ENCODE measurements at regions not wholly inside any gene's neighbourhood (a gene's known extent, or its start where the extent isn't known, plus 50 kb on each side); places are given as distances from the start of the nearest gene placed in this dataset.

DNA sequence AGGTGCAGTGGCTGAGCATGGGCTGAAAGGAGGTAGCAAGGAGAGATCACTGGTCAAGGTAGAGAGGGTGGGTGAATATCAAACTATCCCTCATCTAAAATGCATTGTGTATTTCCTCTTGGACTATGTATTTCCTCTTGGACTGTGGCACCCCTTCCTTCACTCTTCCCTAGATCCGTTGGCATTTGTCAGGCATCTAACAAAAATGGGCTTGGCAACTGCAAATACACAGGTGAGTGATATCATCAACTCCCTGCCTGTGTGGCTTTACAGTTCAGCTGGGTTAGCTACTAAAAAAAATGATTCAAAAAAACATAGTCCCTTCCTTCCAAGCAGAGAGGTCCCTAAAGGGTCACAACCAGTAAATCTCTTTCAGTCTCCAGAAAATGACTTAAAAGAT is 142.8 kb upstream of the FUT8 start:
- TF ChIP-seq POLR2A (IDR thresholded peaks at IDR 0.05) (no peak), CTCF (IDR thresholded peaks at IDR 0.05) (no peak)
- no peak overlapping the region for H3K4me3 ChIP-seq (ENCODE audit: low read depth, poor library complexity, severe bottlenecking)
- no peak for DNase-seq (ENCODE audit: low spot score in 2 of 2)
- WGBS, 2 donors: 63 to 65% methylated on average over 1 of the region's 1 CpG
- intact Hi-C loops (cut with DNase I; ENCODE audit: low total_unique reads): no loop called here

GRCh38 chr14:65277027-65277426 is 135.5 kb upstream of the FUT8 start:
- H3K4me3 ChIP-seq (ENCODE audit: low read depth, poor library complexity, severe bottlenecking): no peak overlapping the region
- intact Hi-C loops (cut with DNase I; ENCODE audit: low total_unique reads): no loop called here
- 62 to 67% methylated on average over 4 of the region's 4 CpGs for WGBS, 2 donors
- no peak for DNase-seq (ENCODE audit: low spot score in 2 of 2)
- no peak for TF ChIP-seq CTCF (IDR thresholded peaks at IDR 0.05)
- no peak for TF ChIP-seq POLR2A (IDR thresholded peaks at IDR 0.05)

GRCh38 chr14:65277580-65278270 is 134.8 kb upstream of the FUT8 start:
- intact Hi-C loops (cut with DNase I; ENCODE audit: low total_unique reads): no loop called here
- no peak for DNase-seq (ENCODE audit: low spot score in 2 of 2)
- 76 to 85% methylated on average over 6 of the region's 6 CpGs for WGBS, 2 donors
- no peak overlapping the region for H3K4me3 ChIP-seq (ENCODE audit: low read depth, poor library complexity, severe bottlenecking)
- TF ChIP-seq CTCF (IDR thresholded peaks at IDR 0.05) (no peak), POLR2A (IDR thresholded peaks at IDR 0.05) (no peak)

- DNase-seq (ENCODE audit: low spot score in 2 of 2): no peak
- TF ChIP-seq CTCF (IDR thresholded peaks at IDR 0.05) (no peak), POLR2A (IDR thresholded peaks at IDR 0.05) (no peak)
- intact Hi-C loops (cut with DNase I; ENCODE audit: low total_unique reads): no loop called here
- 92 to 94% methylated on average over 4 of the region's 4 CpGs for WGBS, 2 donors
- H3K4me3 ChIP-seq (ENCODE audit: low read depth, poor library complexity, severe bottlenecking): no peak overlapping the region
Measured at GRCh38 chr14:65278589-65278988, 133.9 kb upstream of the FUT8 start.

DNA sequence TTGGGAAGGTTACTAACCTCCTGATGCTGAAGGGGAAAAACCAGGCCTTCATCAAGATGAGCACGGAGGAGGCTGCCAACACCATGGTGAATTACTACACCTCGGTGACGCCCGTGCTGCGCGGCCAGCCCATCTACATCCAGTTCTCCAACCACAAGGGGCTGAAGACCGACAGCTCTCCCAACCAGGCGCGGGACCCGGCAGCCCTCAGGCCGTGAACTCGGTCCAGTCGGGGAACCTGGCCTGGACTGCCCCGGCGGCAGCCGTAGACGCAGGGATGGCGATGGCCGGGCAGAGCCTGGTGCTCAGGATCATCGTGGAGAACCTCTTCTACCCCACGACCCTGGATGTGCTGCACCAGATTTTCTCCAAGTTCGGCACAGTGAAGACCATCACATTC is 133.0 kb upstream of the FUT8 start:
- TF ChIP-seq POLR2A (IDR thresholded peaks at IDR 0.05) (no peak), CTCF (IDR thresholded peaks at IDR 0.05) (no peak)
- intact Hi-C loops (cut with DNase I; ENCODE audit: low total_unique reads): no loop called here
- 96 to 98% methylated on average over 21 to 22 of the region's 22 CpGs for WGBS, 2 donors
- DNase-seq (ENCODE audit: low spot score in 2 of 2): no peak
- no peak overlapping the region for H3K4me3 ChIP-seq (ENCODE audit: low read depth, poor library complexity, severe bottlenecking)

DNA sequence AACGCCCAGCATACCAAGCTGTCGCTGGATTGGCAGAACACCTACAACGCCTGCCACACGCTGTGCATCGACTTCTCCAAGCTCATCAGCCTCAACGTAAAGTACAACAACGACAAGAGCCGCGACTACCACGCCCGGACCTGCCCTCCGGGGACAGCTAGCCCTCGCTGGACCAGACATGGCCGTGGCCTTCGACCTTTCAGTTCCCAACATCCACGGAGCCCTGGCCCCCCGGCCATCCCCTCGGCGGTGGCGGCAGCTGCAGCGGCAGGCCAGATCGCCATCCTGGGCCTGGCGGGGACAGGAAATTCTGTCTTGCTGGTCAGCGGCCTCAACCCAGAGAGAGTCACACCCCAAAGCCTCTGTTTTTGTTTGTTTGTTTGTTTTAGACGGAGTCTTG is 132.6 kb upstream of the FUT8 start:
- no peak for DNase-seq (ENCODE audit: low spot score in 2 of 2)
- TF ChIP-seq CTCF (IDR thresholded peaks at IDR 0.05): no peak
- TF ChIP-seq POLR2A (IDR thresholded peaks at IDR 0.05): no peak
- intact Hi-C loops (cut with DNase I; ENCODE audit: low total_unique reads): no loop called here
- no peak overlapping the region for H3K4me3 ChIP-seq (ENCODE audit: low read depth, poor library complexity, severe bottlenecking)
- WGBS, 2 donors: 94 to 98% methylated on average over 23 to 25 of the region's 25 CpGs
